ENCODE measurements at regions not wholly inside any gene's neighbourhood (a gene's known extent, or its start where the extent isn't known, plus 50 kb on each side); places are given as distances from the start of the nearest gene placed in this dataset.

DNA sequence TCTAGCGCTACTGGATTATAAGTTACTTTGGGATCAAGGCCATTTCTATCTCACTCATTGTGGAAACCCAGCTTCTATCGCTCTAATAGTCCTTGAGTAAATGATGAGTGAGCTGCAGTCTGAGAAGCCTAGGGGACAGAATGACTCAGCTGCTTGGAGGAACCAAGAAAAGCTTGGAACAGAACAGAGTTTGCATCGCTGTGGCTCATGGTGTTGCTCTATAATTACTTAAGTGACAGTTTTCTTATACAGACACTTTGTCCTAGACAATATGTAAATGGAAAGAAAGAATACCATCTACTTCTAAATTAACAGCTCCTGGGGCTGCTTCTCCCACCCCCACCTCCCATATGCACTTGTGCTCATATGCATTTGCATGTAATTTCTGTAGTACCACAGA lies 156.9 kb downstream of the SLIT2 start:
- no peak for DNase-seq

DNA sequence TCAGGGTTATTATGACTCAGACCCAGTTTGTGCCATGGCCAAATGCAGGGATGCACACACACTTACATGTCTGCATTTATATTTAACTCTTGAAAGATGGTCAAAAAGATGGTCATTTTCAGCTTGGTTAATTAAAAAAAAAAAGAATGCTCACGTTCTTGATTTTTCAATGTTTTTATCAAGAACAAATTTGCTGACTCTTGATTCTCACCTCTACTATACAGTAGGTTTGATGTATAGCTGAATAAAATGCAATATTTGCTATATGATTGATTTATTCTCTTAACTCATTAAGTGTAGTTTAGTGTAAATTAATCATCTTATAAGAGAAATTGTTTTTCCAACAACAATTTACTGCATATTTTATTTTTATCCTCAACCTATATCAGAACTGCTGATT lies 160.4 kb downstream of the SLIT2 start:
- no peak for DNase-seq

DNA sequence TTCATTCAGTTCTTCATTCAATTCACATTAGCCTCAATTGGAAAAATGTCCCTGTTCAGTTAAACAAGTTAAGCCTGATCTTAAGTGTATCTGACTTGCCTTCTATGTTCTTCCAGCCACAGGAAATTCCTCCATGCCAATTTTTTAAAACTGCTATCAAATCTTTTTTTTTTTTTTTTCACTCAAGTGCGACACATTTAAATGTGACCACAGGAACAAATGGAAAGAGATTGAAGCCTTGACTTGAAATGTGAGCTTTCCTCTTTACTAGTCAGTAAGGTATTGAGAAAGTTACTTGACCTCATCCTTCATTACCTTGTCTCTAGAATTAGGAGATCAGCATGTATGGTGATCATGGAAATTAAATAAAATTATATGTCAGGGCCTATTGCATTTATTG lies 165.1 kb downstream of the SLIT2 start:
- DNase-seq = no peak

DNA sequence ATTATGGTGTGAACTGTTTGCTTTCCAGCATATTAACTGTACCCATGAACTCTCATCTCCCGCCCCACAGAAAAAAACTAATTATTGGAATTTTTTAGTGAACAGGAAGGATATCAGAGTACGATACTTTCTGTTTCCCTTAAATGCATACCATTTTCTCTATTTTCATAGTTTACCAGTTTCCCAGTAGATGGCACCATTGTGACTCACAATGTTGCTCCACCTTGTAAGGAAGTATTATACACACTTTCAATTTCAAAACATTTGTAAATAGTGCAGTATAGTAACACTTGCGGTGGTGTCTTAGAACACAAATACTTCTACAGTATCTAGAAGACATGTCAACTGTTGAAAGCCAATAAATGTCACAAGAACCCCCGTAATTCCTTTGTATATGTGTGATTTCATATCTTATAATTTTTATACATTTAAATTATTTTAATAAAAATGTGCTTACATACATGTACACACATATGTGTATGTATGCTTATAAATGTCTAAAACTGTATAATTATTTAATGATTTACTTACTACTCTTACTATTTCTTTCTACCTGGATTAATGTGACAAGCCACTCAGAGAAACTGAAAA lies 167.3 kb downstream of the SLIT2 start:
- no peak for DNase-seq

- DNase-seq = no peak
Observed at GRCh38 chr4:20420916-20421602, 169.4 kb downstream of the SLIT2 start.

DNA sequence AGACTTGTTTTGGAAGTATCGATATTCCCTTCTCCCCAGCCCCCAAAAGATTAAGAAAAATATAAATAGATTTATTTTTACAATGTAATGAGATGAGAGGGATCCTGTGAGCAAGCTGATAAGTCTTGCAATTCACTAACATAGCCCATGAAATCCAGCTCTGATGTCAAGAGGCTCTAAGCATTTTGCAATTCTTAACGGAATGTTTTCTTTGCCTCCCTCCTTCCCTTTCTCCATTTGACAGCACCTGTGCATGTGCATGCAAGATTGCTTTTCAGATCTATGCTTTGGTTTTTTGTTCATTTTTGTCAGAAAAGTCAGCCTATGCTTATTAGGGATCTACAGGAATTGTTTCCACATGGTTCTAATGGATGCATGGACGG lies 169.9 kb downstream of the SLIT2 start:
- DNase-seq = no peak

DNA sequence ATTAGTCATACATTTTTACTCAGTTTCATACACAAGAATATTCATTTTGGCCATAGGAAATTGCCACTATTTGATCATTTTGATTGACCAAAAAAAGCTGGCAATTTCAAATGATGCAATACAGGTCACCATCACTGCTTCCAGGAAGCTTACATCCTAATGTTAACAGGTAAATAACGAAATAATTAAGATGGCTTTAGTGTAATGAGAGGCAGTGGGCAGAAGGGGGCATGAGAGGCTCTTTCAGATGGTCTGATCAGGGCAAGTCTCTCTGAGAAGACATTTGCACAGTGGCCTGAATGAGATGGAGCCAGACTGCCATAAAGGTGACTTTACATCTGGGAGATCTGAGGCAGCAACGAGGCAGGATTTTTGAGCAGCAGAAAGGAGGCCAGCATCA lies 170.7 kb downstream of the SLIT2 start:
- DNase-seq = peak; percentile 10

- no peak for DNase-seq
Observed at GRCh38 chr4:20423420-20423819, 171.7 kb downstream of the SLIT2 start.

- DNase-seq = no peak
Observed at GRCh38 chr4:20426028-20426427, 174.3 kb downstream of the SLIT2 start.

- DNase-seq = no peak
Observed at GRCh38 chr4:20428436-20429160, 176.9 kb downstream of the SLIT2 start.

DNA sequence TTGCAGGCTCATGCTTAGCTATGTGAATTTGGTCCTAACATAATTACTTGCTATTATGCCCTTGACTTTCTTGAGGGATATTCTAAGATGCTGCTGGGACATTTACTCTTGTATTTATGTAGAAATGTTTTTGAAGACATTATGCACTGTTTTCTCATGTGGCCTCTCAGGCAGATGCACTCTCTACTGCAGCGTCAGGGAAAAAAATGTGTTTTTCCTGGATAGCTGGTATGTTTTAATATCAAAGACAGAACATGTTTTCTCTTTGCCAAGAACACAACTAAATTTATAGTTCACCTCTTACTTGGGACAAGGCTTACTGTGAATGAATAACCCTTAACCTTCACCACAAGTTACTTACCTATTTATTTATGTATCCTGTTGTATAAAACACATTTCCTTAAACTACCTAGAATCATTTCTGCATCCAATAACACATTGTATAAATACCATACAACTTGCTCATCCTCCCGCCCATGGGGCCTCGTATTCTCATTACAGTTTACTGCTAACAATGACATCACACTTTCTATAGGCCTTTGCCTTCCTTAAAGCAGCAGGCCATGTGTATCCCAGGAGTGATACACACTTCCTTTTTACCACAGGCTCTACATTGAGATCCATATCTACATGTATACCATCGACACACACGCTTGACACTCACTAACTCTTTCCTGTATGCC lies 178.7 kb downstream of the SLIT2 start:
- DNase-seq = no peak

GRCh38 chr4:20431543-20431951 lies 179.8 kb downstream of the SLIT2 start:
- DNase-seq = no peak

- no peak for DNase-seq
Observed at GRCh38 chr4:20432088-20432487, 180.4 kb downstream of the SLIT2 start.

GRCh38 chr4:20433097-20433705 lies 181.5 kb downstream of the SLIT2 start:
- no peak for DNase-seq

DNA sequence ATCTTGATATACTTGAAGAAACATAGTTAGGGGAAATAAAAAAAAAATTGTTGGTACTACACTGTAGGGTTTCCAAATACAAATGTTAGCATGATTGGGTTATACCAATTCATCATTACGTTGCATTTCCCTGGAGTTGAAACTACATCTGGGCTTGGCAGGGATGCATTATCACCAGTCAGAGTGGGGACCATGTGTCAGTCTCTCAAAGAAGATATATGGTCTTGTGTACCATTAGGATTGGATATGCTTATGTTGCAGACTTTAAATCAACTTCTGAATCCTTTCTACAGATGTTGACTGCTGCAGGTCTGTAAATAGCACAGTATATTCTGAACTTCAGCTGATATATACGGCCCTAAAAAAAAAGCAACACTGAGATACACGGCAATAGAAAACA lies 188.5 kb downstream of the SLIT2 start:
- no peak for DNase-seq

GRCh38 chr4:20443015-20443805 lies 191.5 kb downstream of the SLIT2 start:
- no peak for DNase-seq

- no peak for DNase-seq
Observed at GRCh38 chr4:20444599-20445337, 193.1 kb downstream of the SLIT2 start.

DNA sequence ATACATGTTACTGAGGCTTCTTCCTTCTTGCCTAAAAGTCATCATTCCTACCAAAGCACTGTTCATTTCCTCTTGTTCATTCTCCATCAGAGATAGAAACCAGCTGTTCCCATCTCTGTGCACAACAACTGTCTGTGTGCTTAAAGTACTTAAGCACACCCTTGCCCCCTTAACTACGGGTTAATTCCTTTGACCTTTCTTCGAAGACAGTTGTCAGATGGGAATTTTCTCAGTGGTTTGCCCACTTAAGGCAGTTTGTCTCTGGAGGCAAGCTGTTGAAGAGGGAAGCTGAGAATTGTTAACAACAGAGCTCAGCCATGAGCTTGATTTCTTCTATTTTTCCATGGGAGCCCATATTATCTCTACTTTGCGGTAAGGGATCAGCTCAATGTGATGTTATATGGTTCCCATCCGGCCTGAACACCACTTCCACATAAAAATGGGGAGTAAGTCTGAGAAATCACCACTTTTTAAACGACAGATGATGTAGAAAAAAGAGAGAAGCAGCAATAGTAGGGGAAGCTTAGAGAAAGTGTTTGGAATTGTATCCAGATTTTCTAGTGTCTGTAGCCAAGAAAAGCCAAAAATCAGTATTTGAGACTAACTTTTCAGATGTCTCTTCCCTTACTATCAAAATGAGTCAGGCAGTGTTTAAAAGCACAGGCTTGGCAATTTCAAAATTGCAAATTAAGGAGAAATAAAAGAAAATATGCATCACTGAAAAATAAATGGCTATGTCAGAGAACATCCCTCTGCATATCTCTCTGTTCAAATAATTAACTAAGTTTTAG lies 194.4 kb downstream of the SLIT2 start:
- DNase-seq = no peak

- no peak for DNase-seq
Observed at GRCh38 chr4:20447103-20447502, 195.4 kb downstream of the SLIT2 start.

DNA sequence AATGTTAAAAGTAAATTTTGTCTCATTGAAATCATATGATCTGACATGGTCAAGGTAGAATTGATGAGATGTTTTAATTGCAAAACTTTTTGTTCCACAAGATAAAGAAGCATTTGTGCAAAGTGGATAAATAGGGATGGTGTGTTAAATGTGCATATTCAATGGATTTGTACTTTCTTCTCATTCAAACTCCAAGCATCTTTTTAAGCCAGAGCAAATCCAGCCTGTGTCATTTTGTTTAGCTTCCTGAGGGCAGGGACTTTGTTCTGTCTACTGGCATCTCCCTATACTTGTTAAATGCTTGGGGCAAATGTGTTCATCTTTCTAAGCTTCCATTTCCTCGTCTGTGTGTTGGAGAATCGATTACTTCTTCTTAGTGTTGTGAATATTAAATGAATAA lies 200.3 kb downstream of the SLIT2 start:
- DNase-seq = no peak

DNA sequence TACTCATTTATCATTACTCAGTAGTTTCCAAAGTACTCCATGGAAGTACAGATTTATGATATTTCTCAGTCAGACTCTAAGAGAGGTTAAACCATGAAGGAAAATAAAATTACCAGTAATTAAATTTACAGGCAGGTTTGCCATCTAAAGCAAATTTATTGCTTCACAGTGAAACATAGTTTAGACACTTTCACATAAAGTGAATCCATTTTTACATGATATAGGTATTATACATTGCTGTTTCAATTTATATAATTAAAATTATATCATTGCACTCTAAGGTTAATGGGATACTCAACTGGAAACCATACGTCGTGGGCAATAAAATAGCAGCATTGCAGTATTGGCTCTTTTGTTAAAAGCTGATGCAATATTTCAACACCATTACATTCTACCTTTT lies 202.8 kb downstream of the SLIT2 start:
- DNase-seq = no peak
